WTC11 (cell line): ENCODE measurements at regions not wholly inside any gene's neighbourhood (a gene's known extent, or its start where the extent isn't known, plus 50 kb on each side); places are given as distances from the start of the nearest gene placed in this dataset.

Source experiments
- CREB1 ChIP-seq: sonication (generic); formaldehyde crosslinking; IDR thresholded peaks from 2 replicates; pipeline ENCODE4 v1.8.0; 2023; ENCODE audit warnings: mild to moderate bottlenecking, missing genetic modification reagents
- ESRRA ChIP-seq: sonication (generic); formaldehyde crosslinking; IDR thresholded peaks from 2 replicates; pipeline ENCODE4 v1.8.1; 2022; ENCODE audit warnings: mild to moderate bottlenecking, missing genetic modification reagents, borderline replicate concordance
- FOXP1 ChIP-seq: sonication (generic); formaldehyde crosslinking; IDR thresholded peaks from 2 replicates; pipeline ENCODE4 v1.8.0; 2022; ENCODE audit warnings: missing genetic modification reagents, mild to moderate bottlenecking, moderate library complexity, borderline replicate concordance
- IRF2 ChIP-seq: sonication (generic); formaldehyde crosslinking; IDR thresholded peaks from 2 replicates; pipeline ENCODE4 v1.8.0; 2022; ENCODE audit warnings: low read depth, missing genetic modification reagents, borderline replicate concordance
- TF ChIP-seq, protein P1 (sequence below): sonication (generic); formaldehyde crosslinking; IDR thresholded peaks from 2 replicates; pipeline ENCODE4 v1.8.1; 2023; ENCODE audit warnings: mild to moderate bottlenecking, missing genetic modification reagents, moderate library complexity
- TF ChIP-seq, protein P2 (sequence below): fragments of 200-600 bp; IDR thresholded peaks from 2 replicates; pipeline ENCODE4 v1.8.0; 2022; ENCODE audit warnings: antibody characterized with exemption
- TF ChIP-seq, protein P3 (sequence below): sonication (generic); formaldehyde crosslinking; IDR thresholded peaks from 2 replicates; pipeline ENCODE4 v1.8.0; 2022; ENCODE audit warnings: mild to moderate bottlenecking, missing genetic modification reagents
- TF ChIP-seq, protein P4 (sequence below): fragments of 250-450 bp; sonication (Bioruptor Pico); IDR thresholded peaks from 2 replicates; pipeline ENCODE4 v1.9.0; 2021; ENCODE audit warnings: mild to moderate bottlenecking
- TF ChIP-seq, protein P5 (sequence below): sonication (generic); formaldehyde crosslinking; IDR thresholded peaks from 2 replicates; pipeline ENCODE4 v1.8.1; 2022; ENCODE audit warnings: mild to moderate bottlenecking, moderate library complexity, missing genetic modification reagents
- TF ChIP-seq, protein P6 (sequence below): sonication (generic); formaldehyde crosslinking; IDR thresholded peaks from 2 replicates; pipeline ENCODE4 v1.8.0; 2022; ENCODE audit warnings: mild to moderate bottlenecking, missing genetic modification reagents
- TF ChIP-seq, protein P7 (sequence below): sonication (generic); formaldehyde crosslinking; IDR thresholded peaks from 2 replicates; pipeline ENCODE4 v1.8.1; 2022; ENCODE audit warnings: low read depth, mild to moderate bottlenecking, moderate library complexity, missing genetic modification reagents, borderline replicate concordance

DNA sequence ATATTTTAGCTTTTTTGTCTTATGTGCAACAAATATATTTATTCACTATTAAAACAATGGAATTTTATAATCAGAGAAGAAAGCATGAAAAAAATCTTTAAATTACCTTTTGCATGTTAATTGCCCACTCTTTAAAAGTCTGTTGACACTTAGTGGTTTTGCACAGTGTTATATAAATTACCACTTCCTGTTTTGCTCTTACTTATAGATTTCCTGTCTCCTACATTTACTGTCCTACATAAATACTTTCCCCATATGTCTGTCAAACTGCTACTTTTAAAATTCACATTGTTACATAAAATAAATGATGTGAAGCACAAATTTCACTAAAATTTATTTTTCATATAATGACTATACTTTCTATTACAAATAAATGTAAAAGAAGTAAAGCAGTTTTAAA, 161.1 kb upstream of the NDST4 start:
- TF ChIP-seq, protein P1, sequence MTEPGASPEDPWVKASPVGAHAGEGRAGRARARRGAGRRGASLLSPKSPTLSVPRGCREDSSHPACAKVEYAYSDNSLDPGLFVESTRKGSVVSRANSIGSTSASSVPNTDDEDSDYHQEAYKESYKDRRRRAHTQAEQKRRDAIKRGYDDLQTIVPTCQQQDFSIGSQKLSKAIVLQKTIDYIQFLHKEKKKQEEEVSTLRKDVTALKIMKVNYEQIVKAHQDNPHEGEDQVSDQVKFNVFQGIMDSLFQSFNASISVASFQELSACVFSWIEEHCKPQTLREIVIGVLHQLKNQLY (CRISPR knock-in tag) = no peak
- TF ChIP-seq, protein P2, sequence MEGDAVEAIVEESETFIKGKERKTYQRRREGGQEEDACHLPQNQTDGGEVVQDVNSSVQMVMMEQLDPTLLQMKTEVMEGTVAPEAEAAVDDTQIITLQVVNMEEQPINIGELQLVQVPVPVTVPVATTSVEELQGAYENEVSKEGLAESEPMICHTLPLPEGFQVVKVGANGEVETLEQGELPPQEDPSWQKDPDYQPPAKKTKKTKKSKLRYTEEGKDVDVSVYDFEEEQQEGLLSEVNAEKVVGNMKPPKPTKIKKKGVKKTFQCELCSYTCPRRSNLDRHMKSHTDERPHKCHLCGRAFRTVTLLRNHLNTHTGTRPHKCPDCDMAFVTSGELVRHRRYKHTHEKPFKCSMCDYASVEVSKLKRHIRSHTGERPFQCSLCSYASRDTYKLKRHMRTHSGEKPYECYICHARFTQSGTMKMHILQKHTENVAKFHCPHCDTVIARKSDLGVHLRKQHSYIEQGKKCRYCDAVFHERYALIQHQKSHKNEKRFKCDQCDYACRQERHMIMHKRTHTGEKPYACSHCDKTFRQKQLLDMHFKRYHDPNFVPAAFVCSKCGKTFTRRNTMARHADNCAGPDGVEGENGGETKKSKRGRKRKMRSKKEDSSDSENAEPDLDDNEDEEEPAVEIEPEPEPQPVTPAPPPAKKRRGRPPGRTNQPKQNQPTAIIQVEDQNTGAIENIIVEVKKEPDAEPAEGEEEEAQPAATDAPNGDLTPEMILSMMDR = no peak
- TF ChIP-seq, protein P3, sequence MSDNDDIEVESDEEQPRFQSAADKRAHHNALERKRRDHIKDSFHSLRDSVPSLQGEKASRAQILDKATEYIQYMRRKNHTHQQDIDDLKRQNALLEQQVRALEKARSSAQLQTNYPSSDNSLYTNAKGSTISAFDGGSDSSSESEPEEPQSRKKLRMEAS (CRISPR knock-in tag) = no peak
- TF ChIP-seq CREB1 (CRISPR knock-in tag) = no peak
- TF ChIP-seq, protein P4, sequence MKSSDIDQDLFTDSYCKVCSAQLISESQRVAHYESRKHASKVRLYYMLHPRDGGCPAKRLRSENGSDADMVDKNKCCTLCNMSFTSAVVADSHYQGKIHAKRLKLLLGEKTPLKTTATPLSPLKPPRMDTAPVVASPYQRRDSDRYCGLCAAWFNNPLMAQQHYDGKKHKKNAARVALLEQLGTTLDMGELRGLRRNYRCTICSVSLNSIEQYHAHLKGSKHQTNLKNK (CRISPR knock-in tag) = no peak
- TF ChIP-seq, protein P5, sequence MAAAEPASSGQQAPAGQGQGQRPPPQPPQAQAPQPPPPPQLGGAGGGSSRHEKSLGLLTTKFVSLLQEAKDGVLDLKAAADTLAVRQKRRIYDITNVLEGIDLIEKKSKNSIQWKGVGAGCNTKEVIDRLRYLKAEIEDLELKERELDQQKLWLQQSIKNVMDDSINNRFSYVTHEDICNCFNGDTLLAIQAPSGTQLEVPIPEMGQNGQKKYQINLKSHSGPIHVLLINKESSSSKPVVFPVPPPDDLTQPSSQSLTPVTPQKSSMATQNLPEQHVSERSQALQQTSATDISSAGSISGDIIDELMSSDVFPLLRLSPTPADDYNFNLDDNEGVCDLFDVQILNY (CRISPR knock-in tag) = no peak
- TF ChIP-seq ESRRA (CRISPR knock-in tag) = no peak
- TF ChIP-seq, protein P6, sequence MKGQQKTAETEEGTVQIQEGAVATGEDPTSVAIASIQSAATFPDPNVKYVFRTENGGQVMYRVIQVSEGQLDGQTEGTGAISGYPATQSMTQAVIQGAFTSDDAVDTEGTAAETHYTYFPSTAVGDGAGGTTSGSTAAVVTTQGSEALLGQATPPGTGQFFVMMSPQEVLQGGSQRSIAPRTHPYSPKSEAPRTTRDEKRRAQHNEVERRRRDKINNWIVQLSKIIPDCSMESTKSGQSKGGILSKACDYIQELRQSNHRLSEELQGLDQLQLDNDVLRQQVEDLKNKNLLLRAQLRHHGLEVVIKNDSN (CRISPR knock-in tag) = no peak
- TF ChIP-seq, protein P7, sequence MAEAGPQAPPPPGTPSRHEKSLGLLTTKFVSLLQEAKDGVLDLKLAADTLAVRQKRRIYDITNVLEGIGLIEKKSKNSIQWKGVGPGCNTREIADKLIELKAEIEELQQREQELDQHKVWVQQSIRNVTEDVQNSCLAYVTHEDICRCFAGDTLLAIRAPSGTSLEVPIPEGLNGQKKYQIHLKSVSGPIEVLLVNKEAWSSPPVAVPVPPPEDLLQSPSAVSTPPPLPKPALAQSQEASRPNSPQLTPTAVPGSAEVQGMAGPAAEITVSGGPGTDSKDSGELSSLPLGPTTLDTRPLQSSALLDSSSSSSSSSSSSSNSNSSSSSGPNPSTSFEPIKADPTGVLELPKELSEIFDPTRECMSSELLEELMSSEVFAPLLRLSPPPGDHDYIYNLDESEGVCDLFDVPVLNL = no peak
- TF ChIP-seq IRF2 (CRISPR knock-in tag) = no peak
- no peak for TF ChIP-seq FOXP1 (CRISPR knock-in tag)
